PC-9 (cell line): ENCODE measurements at regions not wholly inside any gene's neighbourhood (a gene's known extent, or its start where the extent isn't known, plus 50 kb on each side); places are given as distances from the start of the nearest gene placed in this dataset.
A peak's percentile ranks its signal among the peaks of the same experiment; 100 is the strongest.
"Not testable (repeated sequence)": the region's sequence is repeated elsewhere in the genome, so short reads cannot be mapped to it uniquely, and the experiment has no call there.

ENCODE experiments used
- BruUV-seq: library from RNA; stranded (reverse); fragments of 400-500 nt; replicated peaks from 2 replicates; lab custom pipeline; 2021; lab: Mats Ljungman, UMichigan
- CTCF ChIA-PET: fragments of 300-600 bp; sonication (Branson Sonifier 250); formaldehyde crosslinking; loops from one replicate; lab custom pipeline; 2022; ENCODE audit warnings: antibody characterized with exemption; lab: Charles Lee
- POLR2A ChIA-PET: fragments of 300-600 bp; sonication (Branson Sonifier 250); formaldehyde crosslinking; loops from one replicate; lab custom pipeline; 2022; ENCODE audit warnings: antibody characterized with exemption; ENCODE audit not compliant: unreplicated experiment; lab: Charles Lee
- DNase-seq, 2 experiments: peaks; one replicate each; pipeline versions ENCODE4 v3.0.0 to v3.0.0-alpha.2; 2015 to 2022; ENCODE audit warnings: mixed read lengths in 1 of 2
- H2AFZ ChIP-seq: fragments of 200-600 bp; sonication (generic); 2 replicates; pipeline ENCODE4 v1.8.1; 2017; ENCODE audit warnings: antibody characterized with exemption
- H3F3A ChIP-seq: fragments of 200-600 bp; sonication (generic); 2 replicates; pipeline ENCODE4 v1.8.1; 2017; ENCODE audit warnings: antibody characterized with exemption, mild to moderate bottlenecking, low read depth; ENCODE audit not compliant: insufficient read depth
- H3K27ac ChIP-seq: fragments of 200-600 bp; sonication (generic); 2 replicates; pipeline ENCODE4 v1.6.1; 2016; ENCODE audit warnings: mixed run types
- H3K27me3 ChIP-seq: fragments of 200-600 bp; sonication (generic); 2 replicates; pipeline ENCODE4 v1.6.1; 2016; ENCODE audit warnings: low read depth, mixed run types; ENCODE audit not compliant: insufficient read depth
- H3K36me3 ChIP-seq: fragments of 200-600 bp; sonication (generic); 2 replicates; pipeline ENCODE4 v1.6.1; 2016; ENCODE audit warnings: low read depth, mixed run types
- H3K4me1 ChIP-seq: fragments of 200-600 bp; sonication (generic); replicated peaks from 2 replicates; pipeline ENCODE4 v1.6.1; 2016; ENCODE audit warnings: mixed run types; ENCODE audit not compliant: insufficient read depth
- H3K4me2 ChIP-seq: fragments of 200-600 bp; sonication (generic); 2 replicates; pipeline ENCODE4 v1.6.1; 2017; ENCODE audit warnings: mixed run types
- H3K4me3 ChIP-seq: fragments of 200-600 bp; sonication (generic); 2 replicates; pipeline ENCODE4 v1.6.1; 2016; ENCODE audit warnings: mixed run types
- H3K79me2 ChIP-seq: fragments of 200-600 bp; sonication (generic); 2 replicates; pipeline ENCODE4 v1.6.1; 2017; ENCODE audit warnings: low read depth, mixed run types
- H3K9me2 ChIP-seq: fragments of 200-600 bp; sonication (generic); 2 replicates; pipeline ENCODE4 v1.8.1; 2017; ENCODE audit warnings: mild to moderate bottlenecking; ENCODE audit not compliant: insufficient read depth
- H3K9me3 ChIP-seq: fragments of 200-600 bp; sonication (generic); 2 replicates; pipeline ENCODE4 v1.8.1; 2016; ENCODE audit warnings: low read depth; ENCODE audit not compliant: insufficient read depth
- H4K20me1 ChIP-seq: fragments of 200-600 bp; sonication (generic); 2 replicates; pipeline ENCODE4 v1.8.1; 2017; ENCODE audit not compliant: insufficient read depth
- EZH2 ChIP-seq: fragments of 200-600 bp; sonication (generic); IDR thresholded peaks from 2 replicates; pipeline ENCODE4 v1.8.0; 2017; ENCODE audit warnings: antibody characterized with exemption, low read depth
- intact Hi-C: fragments of 100-400 bp; cut with micrococcal nuclease; formaldehyde crosslinking; loops from one replicate; pipeline ENCODE4 v1.10.0; 2022; ENCODE audit not compliant: unreplicated experiment
- TF ChIP-seq, protein P1 (sequence below): fragments of 200-600 bp; sonication (generic); conservative IDR thresholded peaks from 2 replicates; pipeline ENCODE4 v1.6.1; 2017; ENCODE audit warnings: mixed run types, antibody characterized with exemption, mild to moderate bottlenecking, moderate library complexity

DNA sequence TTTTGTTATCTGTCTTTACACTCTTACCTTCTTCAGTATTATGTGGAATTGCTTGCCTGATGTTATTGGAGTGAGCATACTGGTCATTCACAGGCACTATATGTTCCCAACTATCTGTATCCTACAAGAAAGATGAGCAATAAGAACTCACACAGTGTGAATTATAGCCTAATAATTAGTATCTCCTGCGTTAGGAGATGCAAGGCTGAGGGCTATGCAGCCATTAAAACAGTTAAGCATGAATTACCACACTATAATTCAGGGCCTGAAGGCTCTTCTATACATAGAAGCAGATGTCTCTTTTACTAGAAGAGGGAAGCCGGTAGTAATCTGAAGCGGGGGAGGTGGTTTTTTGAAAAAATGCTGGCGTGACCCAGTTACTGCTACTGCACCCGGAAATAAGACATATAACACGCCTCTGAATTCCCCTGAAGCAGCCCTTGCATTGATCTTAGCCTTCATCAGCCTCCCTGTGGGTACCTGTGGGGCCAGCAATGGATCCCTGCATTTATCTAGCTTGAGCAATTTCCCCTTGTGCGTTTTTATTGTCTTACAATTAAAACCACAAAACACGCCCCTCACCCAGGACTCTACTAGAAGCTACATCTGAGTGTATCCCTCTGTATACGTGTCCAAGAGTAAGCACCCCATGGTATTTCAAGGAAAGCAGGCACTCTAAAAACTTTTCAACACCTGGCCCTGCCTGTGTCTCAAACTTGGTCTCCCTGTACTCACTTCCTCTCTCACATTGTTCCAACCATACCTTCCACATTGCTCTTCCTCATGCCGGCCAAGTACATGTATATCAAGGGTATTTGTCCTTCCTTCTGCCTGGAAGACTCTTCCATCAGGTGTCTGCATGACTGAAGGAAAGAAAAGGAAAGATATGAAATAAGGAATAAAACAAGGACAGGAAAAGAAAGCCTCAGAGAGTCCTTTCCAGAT lies 210.9 kb upstream of the ARID2 start:
- DNase-seq = no peak
- no TSS peak for BruUV-seq
- no peak overlapping the region for H3K4me2 ChIP-seq
- no peaks in the 10 kb centered on the region for H3K27me3 ChIP-seq
- intact Hi-C loops = no loop called here
- ChIA-PET POLR2A (no interaction called here), CTCF (no interaction called here)
- H3K9me3 ChIP-seq = no peaks in the 10 kb centered on the region
- H3K79me2 ChIP-seq = no peaks in the 10 kb centered on the region
- H2AFZ ChIP-seq = no peak overlapping the region
- H4K20me1 ChIP-seq = no peaks in the 10 kb centered on the region
- H3K9me2 ChIP-seq = no peaks in the 10 kb centered on the region
- H3K36me3 ChIP-seq = no peaks in the 10 kb centered on the region
- no peaks in the 10 kb centered on the region for H3F3A ChIP-seq
- H3K4me1 ChIP-seq = no peaks in the 10 kb centered on the region
- H3K4me3 ChIP-seq = no peak overlapping the region
- H3K27ac ChIP-seq = no peak overlapping the region
- TF ChIP-seq EZH2 = no peak

DNA sequence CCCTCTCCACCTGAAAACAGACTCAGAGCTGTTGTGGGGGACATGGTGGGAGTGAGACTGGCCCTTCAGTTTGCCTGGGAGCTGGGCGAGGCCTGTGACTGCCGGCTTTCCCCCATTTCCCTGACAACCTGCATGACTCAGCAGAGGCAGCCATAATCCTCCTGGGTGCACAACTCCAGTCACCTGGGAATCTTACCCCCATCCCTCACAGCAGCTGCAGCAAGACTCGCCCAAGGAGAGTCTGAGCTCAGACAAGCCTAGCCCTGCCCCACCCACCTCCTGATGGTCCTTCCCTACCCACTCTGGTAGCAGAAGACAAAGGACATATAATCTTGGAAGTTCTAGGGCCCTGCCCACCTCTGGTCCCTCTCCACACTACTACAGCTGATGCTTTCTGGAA lies 207.3 kb upstream of the ARID2 start:
- H3F3A ChIP-seq = no peaks in the 10 kb centered on the region
- intact Hi-C loops = no loop called here
- no peak for TF ChIP-seq EZH2
- TF ChIP-seq, protein P1, sequence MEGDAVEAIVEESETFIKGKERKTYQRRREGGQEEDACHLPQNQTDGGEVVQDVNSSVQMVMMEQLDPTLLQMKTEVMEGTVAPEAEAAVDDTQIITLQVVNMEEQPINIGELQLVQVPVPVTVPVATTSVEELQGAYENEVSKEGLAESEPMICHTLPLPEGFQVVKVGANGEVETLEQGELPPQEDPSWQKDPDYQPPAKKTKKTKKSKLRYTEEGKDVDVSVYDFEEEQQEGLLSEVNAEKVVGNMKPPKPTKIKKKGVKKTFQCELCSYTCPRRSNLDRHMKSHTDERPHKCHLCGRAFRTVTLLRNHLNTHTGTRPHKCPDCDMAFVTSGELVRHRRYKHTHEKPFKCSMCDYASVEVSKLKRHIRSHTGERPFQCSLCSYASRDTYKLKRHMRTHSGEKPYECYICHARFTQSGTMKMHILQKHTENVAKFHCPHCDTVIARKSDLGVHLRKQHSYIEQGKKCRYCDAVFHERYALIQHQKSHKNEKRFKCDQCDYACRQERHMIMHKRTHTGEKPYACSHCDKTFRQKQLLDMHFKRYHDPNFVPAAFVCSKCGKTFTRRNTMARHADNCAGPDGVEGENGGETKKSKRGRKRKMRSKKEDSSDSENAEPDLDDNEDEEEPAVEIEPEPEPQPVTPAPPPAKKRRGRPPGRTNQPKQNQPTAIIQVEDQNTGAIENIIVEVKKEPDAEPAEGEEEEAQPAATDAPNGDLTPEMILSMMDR = no peak

DNA sequence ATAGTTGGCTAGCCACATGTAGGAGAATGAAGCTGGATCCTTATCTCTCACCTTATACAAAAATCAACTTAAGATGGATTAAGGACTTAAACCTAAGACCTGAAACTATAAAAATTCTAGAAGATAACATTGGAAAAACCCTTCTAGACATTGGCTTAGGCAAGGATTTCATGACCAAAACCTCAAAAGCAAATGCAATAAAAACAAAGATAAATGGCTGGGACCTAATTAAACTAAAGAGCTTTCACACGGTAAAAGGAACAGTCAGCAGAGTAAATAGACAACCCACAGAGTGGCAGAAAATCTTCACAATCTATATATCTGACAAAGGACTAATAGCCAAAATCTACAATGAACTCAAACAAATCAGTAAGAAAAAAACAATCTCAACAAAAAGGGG lies 202.7 kb upstream of the ARID2 start:
- not testable (repeated sequence) for DNase-seq, H3K4me1 ChIP-seq, H4K20me1 ChIP-seq

More for the DNA sequence above, 207.3 kb upstream of the ARID2 start:
- no peak overlapping the region for H3K4me2 ChIP-seq
- H3K4me3 ChIP-seq = no peak overlapping the region
- no peaks in the 10 kb centered on the region for H3K9me2 ChIP-seq
- H2AFZ ChIP-seq = no peak overlapping the region
- no peaks in the 10 kb centered on the region for H3K79me2 ChIP-seq
- CTCF ChIA-PET = no interaction called here
- H4K20me1 ChIP-seq = no peaks in the 10 kb centered on the region
- DNase-seq = peak in 1 of 2 experiments; percentile 9
- H3K4me1 ChIP-seq = no peaks in the 10 kb centered on the region
- BruUV-seq = no TSS peak
- no peaks in the 10 kb centered on the region for H3K9me3 ChIP-seq
- POLR2A ChIA-PET = no interaction called here
- no peaks in the 10 kb centered on the region for H3K27me3 ChIP-seq
- H3K27ac ChIP-seq = no peak overlapping the region
- no peaks in the 10 kb centered on the region for H3K36me3 ChIP-seq

DNA sequence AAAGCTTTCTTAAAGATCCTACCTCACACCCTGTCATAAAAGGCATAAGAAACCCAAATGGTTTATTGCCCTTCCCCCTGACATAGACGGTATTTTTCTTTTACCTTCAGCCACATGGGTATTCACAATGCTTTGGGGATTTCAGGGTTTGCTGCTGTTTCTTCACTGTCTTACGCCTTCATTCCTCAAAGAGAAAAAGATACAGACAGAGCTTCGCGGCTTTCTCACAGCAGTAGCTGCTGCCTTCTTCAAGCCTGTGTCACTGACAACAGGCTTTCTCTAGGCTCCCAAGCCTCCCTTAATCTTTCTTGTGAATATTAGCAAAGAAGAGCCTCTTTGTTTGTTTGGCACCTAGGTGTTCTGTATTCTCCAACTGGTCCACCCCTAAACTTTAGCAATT lies 197.4 kb upstream of the ARID2 start:
- ChIA-PET POLR2A (no interaction called here), CTCF (no interaction called here)
- Histone ChIP-seq H3F3A (no peaks in the 10 kb centered on the region), H3K27ac (no peak overlapping the region), H2AFZ (no peak overlapping the region), H3K27me3 (no peaks in the 10 kb centered on the region), H3K36me3 (no peaks in the 10 kb centered on the region), H3K79me2 (no peaks in the 10 kb centered on the region), H3K4me1 (no peaks in the 10 kb centered on the region), H4K20me1 (no peaks in the 10 kb centered on the region), H3K9me3 (no peaks in the 10 kb centered on the region), H3K9me2 (no peaks in the 10 kb centered on the region), H3K4me2 (no peak overlapping the region), H3K4me3 (no peak overlapping the region)
- no peak for DNase-seq
- no TSS peak for BruUV-seq
- TF ChIP-seq, protein P1 = no peak
- TF ChIP-seq EZH2 = no peak
- intact Hi-C loops = loop anchor here (5.0 kb wide), 1 partner anchor 360 kb away; no protein-coding TSS in a partner anchor

More for the DNA sequence above, 202.7 kb upstream of the ARID2 start:
- H2AFZ ChIP-seq, H3K79me2 ChIP-seq, H3K9me2 ChIP-seq, H3K27me3 ChIP-seq, CTCF ChIA-PET, H3K9me3 ChIP-seq, H3K36me3 ChIP-seq, H3K27ac ChIP-seq, H3K4me3 ChIP-seq, H3F3A ChIP-seq, BruUV-seq, H3K4me2 ChIP-seq, intact Hi-C loops: not testable (repeated sequence)
- POLR2A ChIA-PET = interaction anchor here (0.7 kb wide), 1 partner anchor 505 kb away, joined by 3 read pairs; no protein-coding TSS in a partner anchor
